ENCODE measurements at regions not wholly inside any gene's neighbourhood (a gene's known extent, or its start where the extent isn't known, plus 50 kb on each side); places are given as distances from the start of the nearest gene placed in this dataset.

- TF ChIP-seq CTCF (IDR thresholded peaks at IDR 0.05) (no peak), POLR2A (IDR thresholded peaks at IDR 0.05) (no peak)
Measured at GRCh38 chr15:29922191-29922590, 99.9 kb upstream of the TJP1 start.
